ENCODE measurements at regions not wholly inside any gene's neighbourhood (a gene's known extent, or its start where the extent isn't known, plus 50 kb on each side); places are given as distances from the start of the nearest gene placed in this dataset.
"Not testable (repeated sequence)": the region's sequence is repeated elsewhere in the genome, so short reads cannot be mapped to it uniquely, and the experiment has no call there.

- not testable (repeated sequence) for DNase-seq
Measured at GRCh38 chr7:35853194-35853593, 52.3 kb downstream of the SEPTIN7 start.

- no peak for DNase-seq
Measured at GRCh38 chr7:35854311-35854710, 53.5 kb downstream of the SEPTIN7 start.

- DNase-seq, result no peak
Measured at GRCh38 chr7:35856175-35856574, 55.3 kb downstream of the SEPTIN7 start.

- DNase-seq, result no peak
Measured at GRCh38 chr7:35860664-35861063, 59.8 kb downstream of the SEPTIN7 start.

- no peak for DNase-seq
Measured at GRCh38 chr7:35865287-35865686, 64.4 kb downstream of the SEPTIN7 start.

GRCh38 chr7:35866186-35866585, 65.3 kb downstream of the SEPTIN7 start:
- DNase-seq, result no peak

- not testable (repeated sequence) for DNase-seq
Measured at GRCh38 chr7:35869117-35869516, 68.3 kb downstream of the SEPTIN7 start.

GRCh38 chr7:35869810-35870209, 69.0 kb downstream of the SEPTIN7 start:
- peak; percentile 45 for DNase-seq

- no peak for DNase-seq
Measured at GRCh38 chr7:35871856-35872255, 71.0 kb downstream of the SEPTIN7 start.

- DNase-seq, result peak; percentile 30
Measured at GRCh38 chr7:35874886-35875285, 74.0 kb downstream of the SEPTIN7 start.

- DNase-seq, result peak; percentile 59
Measured at GRCh38 chr7:35875292-35875691, 74.4 kb downstream of the SEPTIN7 start.

GRCh38 chr7:35878351-35878750, 77.5 kb downstream of the SEPTIN7 start:
- DNase-seq, result peak; percentile 80

GRCh38 chr7:35887430-35887829, 86.6 kb downstream of the SEPTIN7 start:
- DNase-seq, result not testable (repeated sequence)

- DNase-seq, result no peak
Measured at GRCh38 chr7:35889001-35889400, 88.1 kb downstream of the SEPTIN7 start.

GRCh38 chr7:35889870-35890269, 89.0 kb downstream of the SEPTIN7 start:
- no peak for DNase-seq

GRCh38 chr7:35891004-35891830, 90.4 kb downstream of the SEPTIN7 start:
- DNase-seq, result no peak

GRCh38 chr7:35893649-35894048, 92.8 kb downstream of the SEPTIN7 start:
- DNase-seq, result no peak

- DNase-seq, result peak; percentile 36
Measured at GRCh38 chr7:35894721-35895120, 93.9 kb downstream of the SEPTIN7 start.

- DNase-seq, result no peak
Measured at GRCh38 chr7:35900651-35901050, 99.8 kb downstream of the SEPTIN7 start.

GRCh38 chr7:35905555-35905954, 104.7 kb downstream of the SEPTIN7 start:
- peak; percentile 9 for DNase-seq

- peak; percentile 69 for DNase-seq
Measured at GRCh38 chr7:35906191-35906908, 105.5 kb downstream of the SEPTIN7 start.

- no peak for DNase-seq
Measured at GRCh38 chr7:35908331-35909216, 107.7 kb downstream of the SEPTIN7 start.

- no peak for DNase-seq
Measured at GRCh38 chr7:35909870-35910357, 109.1 kb downstream of the SEPTIN7 start.
